Stimulated activated CD8-positive, alpha-beta memory T cell treated with anti-CD3 and anti-CD28 coated beads, Interleukin-15, amount 100 ng/mL, for 48 hours (primary cell): ENCODE measurements at regions not wholly inside any gene's neighbourhood (a gene's known extent, or its start where the extent isn't known, plus 50 kb on each side); places are given as distances from the start of the nearest gene placed in this dataset.

ENCODE experiments used
- DNase-seq, 2 donors: peaks; one replicate each; pipeline ENCODE4 v3.0.0-alpha.2; 2020; ENCODE audit warnings: low read depth in 2 of 2

DNA sequence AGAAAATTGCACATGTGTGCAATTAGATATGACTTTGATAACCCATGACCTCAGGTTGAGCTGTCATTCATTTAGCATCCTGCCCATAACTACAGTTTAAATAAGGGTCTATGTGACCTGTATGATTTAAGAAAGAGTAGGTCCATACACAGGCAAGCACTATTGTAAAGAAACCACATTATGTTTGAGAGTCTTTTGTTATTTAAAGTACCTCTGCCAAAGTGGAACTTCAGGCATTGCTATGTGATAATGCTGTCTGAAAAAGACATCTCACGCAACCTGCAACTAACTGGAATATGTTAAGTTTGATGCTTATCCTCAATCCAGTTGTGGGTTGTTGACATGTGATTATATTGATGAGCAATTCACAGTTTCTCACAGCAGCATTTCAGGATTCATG is 317.0 kb downstream of the TMEM161B start:
- DNase-seq: no peak

DNA sequence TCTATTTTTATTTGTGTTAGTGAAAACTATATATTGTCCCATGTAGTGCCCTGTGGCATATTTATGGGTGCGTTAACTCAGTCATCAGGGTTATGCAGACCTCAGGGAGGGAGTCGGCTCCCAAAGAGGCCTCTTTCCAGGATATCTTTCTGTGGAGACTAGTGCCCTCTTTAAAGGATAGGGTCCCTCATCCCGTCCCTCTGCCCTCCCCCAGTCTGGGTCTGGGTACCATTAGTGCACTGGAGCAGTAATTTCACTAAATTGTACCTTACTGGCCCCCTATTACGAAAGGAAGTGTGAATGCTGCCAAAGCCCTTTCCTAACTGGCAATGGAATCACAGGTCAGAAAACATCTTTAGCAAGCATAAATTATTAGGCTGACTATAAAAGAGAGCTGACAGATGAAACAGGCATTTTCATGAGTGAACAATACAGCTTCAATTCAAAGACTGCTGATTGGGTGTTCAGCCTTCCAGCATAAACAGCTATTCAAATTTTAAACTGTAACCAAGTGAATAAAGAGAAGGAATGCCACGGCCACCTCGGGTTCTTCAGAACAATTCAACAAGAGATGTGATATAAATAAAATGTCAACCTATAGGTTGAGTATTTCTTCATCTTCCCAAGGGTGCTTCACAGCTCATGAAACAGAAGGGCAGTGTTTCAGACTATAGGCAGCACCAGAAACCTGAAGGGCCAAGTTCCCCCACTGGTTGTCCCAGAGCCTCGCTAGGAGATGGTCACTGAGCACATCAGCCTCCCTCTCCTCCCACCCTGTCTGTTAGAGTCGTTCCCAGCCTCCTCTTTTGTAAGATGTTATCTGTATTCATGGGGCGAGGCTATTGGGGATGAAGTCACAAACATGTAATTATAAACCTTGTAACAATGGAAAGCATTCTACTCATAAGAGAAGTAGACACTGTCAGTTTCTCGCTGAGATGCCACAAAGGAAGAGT is 318.7 kb downstream of the TMEM161B start:
- no peak for DNase-seq

DNA sequence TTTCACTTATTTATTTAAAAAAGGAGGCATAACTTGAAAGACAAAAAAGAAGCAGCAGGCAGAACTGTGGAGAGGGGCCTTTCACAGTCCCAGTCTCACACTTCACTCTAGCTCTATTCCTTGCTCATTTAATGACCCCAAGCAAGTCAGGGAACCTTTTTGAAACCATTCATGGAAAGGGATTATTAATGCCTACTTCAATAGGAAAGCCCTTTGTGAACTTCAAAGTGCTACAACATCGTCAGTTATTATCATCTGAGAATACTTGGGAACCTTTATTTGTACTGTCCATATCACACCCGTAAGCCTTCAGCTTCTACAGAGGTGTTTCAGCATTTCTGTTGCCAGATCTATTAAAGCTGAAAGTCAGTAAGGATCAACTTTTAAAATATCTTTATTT is 320.2 kb downstream of the TMEM161B start:
- DNase-seq: no peak

DNA sequence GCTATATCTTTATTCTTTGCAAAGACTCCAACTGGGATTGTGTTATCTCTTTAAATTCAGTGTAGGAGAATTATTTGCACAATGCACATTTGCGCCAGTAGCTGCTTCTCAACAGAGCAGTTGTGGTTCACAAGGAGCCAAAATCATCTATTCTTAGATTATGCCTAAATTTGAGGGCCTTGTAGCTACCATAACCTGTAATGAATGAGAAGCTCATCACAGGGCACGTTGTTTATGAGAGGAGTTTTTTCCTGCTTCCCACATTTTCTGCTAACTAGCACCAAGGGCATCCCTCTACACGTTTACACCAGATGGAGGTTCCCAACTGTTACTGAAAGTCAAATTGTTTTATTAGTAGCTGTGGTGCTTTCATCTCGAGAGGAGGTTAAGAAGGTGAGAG is 322.4 kb downstream of the TMEM161B start:
- DNase-seq: no peak

DNA sequence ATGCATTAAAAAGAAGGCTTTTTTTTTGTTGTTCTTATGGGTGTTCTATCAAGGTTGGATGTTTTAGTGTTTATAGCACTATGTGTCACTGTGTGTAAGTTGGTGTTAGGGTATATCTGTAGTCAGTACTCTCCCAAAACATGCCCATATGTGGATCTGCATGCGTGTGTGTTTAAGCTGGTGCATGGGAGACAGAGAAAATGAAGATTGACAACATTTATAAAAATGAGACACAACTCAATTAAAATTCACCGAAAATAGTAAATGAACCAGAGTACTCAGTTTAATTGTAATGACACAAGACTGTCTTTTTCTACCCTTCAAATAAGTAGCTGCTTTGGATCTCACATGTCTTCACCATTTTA is 323.4 kb downstream of the TMEM161B start:
- DNase-seq: no peak

DNA sequence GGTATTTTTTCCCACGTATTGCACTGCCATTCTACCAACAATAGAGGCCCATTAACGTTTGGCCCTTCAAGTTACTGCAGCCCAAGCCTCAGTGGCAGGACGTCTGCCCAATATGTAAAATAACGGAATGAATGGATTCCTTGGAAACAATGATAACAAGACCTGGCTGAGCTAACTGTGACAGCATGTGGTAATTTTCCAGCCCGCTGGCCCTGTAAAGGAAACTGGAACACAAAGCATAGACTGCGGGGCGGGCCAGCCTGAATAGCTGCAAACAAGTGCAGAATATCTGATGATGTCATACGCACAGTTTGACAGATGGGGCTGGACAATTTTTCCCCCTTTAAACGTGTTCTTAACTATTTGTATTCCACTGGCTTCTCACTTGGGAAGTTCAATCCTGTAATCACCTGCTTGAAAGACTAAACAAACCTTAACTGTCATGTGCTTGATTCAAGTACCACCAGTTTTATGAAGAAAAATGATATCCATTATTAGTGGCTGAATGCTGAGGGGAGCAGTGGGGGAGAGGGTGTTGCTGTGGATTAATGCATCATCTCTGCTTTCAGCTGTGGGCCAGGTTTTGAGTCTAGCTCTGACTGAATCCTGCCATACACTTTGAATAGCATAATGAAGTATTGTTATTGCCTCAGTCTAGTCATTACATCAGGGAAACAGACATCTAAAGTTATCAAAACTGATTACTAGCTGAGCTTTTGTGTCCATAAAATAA is 323.9 kb downstream of the TMEM161B start:
- no peak for DNase-seq

DNA sequence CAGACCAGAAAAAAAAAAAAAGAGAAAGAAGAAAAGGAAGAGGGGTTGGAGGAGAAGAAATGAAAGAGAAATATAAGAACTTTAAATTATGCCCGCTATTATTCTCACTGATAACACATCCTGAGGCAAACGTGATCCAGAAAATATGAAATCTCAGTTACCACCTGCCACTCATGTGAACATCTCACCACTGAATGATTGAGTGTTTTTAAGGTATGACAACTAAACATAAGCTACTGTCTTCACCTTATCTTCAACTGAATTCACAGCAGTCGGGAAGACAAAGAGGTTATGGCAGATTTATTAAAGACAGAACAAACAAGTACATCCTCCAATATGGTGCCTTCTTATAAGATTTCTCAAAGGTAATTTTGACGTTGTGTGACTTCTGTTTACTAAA is 327.9 kb downstream of the TMEM161B start:
- DNase-seq: no peak

DNA sequence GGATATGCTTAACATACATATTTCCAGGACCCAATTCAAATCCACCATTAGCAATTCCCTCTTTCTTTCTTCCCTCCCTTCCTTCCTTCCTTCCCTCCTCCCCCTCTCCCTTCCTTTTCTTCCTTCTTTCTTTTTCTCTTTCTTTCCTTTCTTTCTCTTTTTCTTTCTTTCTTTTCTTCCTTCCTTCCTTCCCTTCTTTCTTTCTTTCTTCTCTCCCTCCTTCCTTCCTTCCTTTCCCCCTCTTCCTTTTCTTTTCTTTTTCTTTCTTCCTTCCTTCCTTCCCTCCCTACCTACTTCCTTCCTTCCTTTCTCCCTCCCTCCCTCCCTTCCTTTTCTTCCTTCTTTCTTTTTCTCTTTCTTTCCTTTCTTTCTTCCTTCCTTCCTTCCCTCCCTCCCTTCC is 332.0 kb downstream of the TMEM161B start:
- no peak for DNase-seq

DNA sequence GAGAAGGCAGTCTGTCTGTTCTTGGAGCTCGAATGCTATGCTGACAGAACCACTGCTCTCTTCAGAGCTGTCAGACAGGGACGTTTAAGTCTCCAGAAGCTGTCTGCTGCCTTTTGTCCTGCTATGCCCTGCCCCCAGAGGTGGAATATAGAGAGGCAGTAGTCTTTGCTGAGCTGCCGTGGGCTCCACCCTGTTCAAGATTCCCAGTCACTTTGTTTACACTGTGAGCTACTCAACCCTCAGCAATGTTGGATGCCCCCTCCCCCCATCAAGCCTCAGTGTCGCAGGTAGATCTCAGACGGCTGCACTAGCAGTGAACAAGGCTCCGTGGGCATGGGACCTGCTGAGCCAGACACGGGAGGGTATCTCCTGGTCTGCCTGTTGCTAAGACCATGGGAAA is 344.2 kb downstream of the TMEM161B start:
- no peak for DNase-seq

DNA sequence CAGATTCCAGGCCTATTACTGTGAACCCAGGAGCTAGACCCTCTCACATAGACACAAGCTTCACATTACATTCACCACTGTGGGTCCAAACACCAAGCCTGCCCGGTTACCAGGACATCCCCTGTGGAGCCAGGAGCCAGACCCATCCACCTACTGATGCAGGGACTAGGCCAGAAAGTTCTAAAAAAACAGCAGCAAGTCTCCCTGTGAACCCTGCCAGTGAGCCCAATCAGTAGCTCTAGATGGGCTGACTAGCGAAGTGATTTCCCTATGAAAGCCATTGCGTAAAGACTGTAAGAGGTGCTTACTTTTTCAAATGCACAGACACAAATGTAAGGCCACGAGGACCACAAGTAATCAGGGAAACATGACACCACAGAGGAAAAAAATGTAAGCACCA is 352.3 kb downstream of the TMEM161B start:
- no peak for DNase-seq

DNA sequence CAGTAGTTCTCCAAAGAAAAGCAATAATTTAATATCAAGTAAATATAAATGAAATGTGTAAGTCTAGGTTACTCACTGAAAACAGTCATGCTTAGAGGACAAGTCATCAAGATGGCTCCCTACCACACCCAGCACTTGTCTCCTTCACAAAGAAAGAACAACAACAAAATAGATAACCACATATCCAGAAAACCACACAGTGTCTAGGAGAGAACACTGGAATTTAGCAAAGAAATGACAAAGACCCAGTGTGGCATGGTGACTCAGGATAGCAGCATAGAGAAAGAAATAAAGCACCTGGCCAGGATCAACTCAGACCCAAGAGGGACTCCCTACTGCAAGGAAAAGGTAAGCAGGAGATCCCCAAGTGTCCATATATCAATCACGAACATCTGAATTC is 356.2 kb downstream of the TMEM161B start:
- DNase-seq: no peak

DNA sequence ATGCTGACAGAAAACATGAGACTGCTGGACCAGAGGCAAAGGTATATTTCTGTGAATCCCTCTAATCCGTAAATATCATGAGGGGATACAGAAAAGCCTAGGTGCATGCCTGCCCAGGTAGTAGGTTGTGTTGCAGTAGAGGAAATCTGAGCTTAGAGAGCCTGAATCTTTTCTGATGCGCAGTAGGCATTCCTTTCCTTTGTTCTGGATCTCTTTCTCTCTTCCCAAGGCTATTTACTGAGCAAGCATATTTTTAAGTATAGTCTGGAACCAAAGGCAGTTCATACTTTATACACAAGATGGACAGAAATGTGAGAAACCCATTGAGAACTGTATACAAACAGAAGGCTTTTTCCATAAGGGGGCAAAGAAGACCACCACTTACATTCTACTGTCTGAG is 359.3 kb downstream of the TMEM161B start:
- DNase-seq: no peak

DNA sequence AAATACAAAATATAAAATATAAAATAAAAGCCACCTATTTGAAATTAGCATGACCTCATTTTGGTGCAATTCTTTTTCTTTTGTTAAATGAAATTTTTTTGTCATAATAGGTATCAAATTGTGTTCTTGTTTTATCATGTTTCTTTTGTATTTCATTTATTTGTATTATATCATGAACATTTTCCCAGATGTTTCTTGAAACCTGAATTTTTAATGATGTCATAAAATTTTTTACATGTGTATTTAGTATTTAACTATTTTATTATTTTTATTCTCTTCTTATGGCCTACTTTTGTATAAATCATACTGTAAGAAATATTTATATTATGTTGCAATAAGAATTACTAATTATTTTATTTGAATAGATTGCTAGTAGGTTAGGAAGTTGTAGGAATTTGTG is 361.7 kb downstream of the TMEM161B start:
- DNase-seq: no peak

DNA sequence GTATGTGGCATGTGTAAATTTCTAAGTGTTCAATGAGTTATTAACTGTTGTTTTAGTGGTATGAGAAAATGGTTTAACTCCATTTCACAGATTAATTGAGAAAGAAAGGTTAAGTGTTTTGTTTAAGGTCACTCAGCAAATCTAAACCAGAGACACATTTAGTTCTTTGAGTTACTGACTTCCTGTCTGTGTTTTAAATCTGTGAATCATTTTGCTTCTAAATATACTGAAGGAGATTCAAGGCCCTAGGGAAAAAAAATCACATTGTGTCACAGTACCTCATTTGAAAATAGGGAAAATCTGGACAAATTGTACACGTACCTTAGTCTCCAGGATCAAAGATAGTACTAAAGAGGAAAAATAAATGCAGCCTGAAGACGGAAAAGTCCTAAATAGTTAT is 368.2 kb downstream of the TMEM161B start:
- DNase-seq: no peak

DNA sequence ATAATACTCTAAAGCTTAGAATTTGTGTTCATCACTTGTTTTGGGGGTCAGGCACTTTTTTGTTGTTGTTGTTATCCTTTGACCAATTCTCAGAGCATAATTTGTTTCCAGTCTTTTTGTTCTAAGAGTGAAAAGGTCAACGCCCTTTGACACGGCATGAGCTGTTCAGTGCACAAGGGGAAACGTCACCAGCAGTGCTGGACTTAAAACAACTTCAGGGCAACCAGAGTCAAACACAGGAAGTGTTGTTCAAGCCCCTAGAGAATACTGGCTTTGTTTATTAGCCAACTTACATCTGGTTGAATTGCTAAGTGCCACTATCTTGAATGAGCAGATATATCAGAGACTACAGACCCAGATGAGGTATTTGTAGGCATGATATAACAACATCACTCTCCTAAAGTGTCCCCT is 368.9 kb downstream of the TMEM161B start:
- no peak for DNase-seq

DNA sequence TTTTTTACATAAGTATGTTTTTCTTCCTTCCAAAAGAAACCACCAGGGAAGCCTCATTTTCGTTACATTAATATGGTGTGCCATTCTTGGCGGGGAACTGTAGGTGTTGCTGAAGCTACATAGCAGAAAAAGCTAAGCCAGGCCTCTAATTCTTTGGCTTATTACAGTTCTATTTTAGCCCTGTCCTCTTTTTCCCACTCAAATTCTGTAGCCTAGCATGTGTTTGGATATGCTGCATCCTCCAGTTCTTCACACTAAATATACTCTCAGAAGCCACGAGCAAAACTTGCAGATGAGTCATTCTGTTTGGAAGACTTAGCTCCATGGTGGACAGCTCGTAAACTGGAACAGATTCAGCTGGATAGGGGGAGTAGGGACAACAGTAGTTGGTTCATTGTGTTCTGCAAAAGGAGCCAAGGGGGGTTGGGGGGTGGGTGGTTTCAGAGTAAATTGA is 369.4 kb downstream of the TMEM161B start:
- no peak for DNase-seq

DNA sequence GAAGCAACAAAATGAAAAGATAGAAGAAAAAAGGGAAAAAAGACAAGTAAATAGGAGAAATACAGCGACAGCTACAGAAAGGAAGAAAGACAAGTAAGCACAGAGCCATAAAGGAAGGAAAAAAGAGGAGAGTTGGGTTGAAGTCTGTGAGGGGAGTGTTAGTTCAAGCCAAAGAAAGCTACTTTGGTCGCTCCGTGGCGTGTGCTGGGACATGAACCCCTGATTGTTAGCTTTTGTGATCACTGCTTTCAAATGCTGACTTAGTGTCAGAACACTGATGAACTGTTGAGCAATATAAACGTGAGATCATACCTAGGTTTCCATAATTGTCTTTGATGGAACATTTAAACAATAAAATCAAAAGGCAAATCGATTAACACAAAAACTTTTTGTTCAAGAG is 370.1 kb downstream of the TMEM161B start:
- no peak for DNase-seq

DNA sequence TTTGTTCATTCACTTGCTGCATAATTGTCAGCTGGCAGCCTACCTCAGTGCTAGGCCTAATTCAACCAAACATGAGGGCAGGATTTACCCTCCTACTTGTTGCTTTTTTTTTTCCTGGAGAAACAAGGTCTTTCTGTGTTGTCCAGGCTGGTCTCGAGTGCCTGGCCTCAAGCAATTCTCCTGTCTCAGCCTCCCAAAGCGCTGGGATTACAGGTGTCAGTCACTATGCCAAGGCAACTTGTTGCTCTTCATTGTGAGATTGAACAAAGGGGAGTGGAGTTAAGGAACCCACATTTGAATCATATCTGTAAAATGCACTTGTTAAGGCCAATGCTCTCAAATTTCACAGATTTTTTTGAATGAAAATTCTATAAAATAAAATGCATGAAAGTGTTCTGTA is 380.5 kb downstream of the TMEM161B start:
- DNase-seq: no peak

DNA sequence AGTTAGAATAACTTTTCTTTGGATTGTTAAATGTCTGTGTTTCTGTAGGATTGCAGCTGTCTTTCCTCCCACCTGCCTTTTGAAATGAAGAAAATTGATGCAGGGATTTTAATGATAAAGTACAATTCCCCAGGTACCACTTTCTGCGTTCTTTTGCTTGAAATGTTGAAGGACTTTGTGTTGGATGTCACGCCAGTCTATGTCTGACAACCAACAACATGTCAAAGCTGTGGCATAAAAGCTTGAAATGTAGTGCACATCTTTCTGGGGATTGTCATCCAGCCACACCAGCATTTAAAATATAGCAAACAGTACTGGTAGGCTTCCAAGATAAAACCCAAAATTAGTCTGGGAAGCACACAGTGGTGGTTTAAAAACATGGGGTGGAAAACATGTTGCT is 381.4 kb downstream of the TMEM161B start:
- no peak for DNase-seq

DNA sequence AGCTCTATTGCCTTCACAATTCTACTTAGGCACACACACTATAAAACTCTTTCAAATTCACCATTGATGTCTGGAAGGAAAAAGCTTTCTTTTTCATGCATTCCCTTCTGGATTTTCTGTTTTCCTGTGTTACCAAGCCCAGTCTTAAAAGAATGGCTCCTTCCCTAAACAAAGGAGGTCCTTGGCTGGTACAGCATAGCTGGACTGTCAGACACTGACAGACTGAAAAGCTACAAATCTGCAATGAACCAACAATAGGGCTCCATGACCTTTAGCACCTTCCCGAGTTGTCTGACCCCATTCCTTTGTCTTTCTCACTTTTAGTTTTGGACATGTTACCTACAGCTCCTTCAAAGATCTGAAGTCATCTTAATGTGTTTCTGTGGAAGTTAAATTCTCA is 382.5 kb downstream of the TMEM161B start:
- no peak for DNase-seq

DNA sequence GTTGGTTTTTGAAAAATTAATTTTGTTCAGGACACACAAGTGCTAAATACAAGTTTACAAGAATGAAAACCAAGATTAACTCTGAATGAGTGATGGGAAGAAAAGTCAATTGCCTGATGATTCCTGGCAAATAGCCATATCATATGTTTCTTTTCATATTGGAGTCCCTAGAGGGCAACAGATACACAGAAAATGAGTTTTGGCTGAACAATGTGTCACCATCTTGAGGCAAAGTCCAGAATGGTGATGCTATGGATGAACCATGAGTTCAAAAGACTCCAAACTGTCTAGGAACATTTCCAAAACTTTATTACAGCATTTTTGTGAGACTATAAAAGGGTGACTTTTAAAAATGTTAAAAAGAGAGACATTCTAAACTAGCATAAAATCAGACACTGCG is 382.9 kb downstream of the TMEM161B start:
- DNase-seq: no peak

DNA sequence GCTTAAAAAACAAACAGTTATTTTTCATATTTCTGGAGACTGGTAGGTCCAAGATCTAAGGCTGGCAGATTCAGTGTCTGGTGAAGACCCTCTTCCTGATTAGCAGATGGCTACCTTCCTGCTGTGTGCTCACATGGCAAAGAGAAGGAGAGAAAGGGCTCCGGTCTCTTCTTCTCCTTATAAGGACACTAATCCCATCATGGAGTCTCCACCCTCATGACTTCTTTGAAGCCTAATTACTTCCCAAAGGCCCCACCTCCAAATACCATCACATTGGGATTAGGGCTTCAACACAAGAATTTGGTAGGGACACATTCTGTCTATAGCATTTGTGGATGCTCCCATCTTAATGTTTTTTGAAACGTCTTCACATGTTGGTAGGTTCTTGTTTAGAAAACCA is 391.1 kb downstream of the TMEM161B start:
- no peak for DNase-seq

DNA sequence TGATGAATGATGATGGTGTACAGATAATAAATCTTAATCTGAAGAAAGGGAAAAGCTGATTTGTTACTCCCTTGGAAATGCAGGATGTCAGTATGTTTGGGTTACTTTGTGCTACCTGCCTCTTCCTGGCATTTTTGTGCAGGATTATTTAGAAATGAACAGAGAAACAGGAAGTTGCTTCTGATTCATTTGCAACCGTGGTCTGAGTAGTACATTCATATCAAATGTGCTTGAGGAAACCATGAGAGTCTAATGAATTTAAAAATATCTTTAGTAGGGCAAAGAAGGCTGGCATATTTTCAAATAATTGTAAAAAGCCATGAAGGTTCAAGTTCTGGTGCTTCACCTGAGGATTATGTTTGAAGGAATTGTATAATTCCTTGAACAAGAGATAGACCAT is 391.6 kb downstream of the TMEM161B start:
- no peak for DNase-seq
